Activated CD8-positive, alpha-beta memory T cell treated with anti-CD3 and anti-CD28 coated beads for 4 hours (primary cell): ENCODE measurements at regions not wholly inside any gene's neighbourhood (a gene's known extent, or its start where the extent isn't known, plus 50 kb on each side); places are given as distances from the start of the nearest gene placed in this dataset.

Experiments
- DNase-seq, 2 donors: peaks; one replicate each; pipeline ENCODE4 v3.0.0-alpha.2; 2020; ENCODE audit warnings: low read depth in 2 of 2

- no peak for DNase-seq
Observed at GRCh38 chr18:78769502-78770105, 210.0 kb upstream of the SALL3 start.

- DNase-seq, result no peak
Observed at GRCh38 chr18:78770139-78770822, 209.3 kb upstream of the SALL3 start.

GRCh38 chr18:78770823-78771139 lies 208.8 kb upstream of the SALL3 start:
- no peak for DNase-seq

GRCh38 chr18:78771496-78772359 lies 207.9 kb upstream of the SALL3 start:
- no peak for DNase-seq

- no peak for DNase-seq
Observed at GRCh38 chr18:78772360-78773302, 207.0 kb upstream of the SALL3 start.

GRCh38 chr18:78773303-78773755 lies 206.3 kb upstream of the SALL3 start:
- DNase-seq, result no peak

- DNase-seq, result no peak
Observed at GRCh38 chr18:78773819-78774218, 205.8 kb upstream of the SALL3 start.

GRCh38 chr18:78774741-78775141 lies 204.9 kb upstream of the SALL3 start:
- DNase-seq, result no peak

- no peak for DNase-seq
Observed at GRCh38 chr18:78776151-78776550, 203.5 kb upstream of the SALL3 start.

- DNase-seq, result no peak
Observed at GRCh38 chr18:78776706-78777285, 202.8 kb upstream of the SALL3 start.

- no peak for DNase-seq
Observed at GRCh38 chr18:78777992-78778391, 201.6 kb upstream of the SALL3 start.

- DNase-seq, result no peak
Observed at GRCh38 chr18:78778651-78779050, 201.0 kb upstream of the SALL3 start.

- DNase-seq, result no peak
Observed at GRCh38 chr18:78779996-78780718, 199.5 kb upstream of the SALL3 start.

GRCh38 chr18:78780719-78781600 lies 198.7 kb upstream of the SALL3 start:
- no peak for DNase-seq

- DNase-seq, result no peak
Observed at GRCh38 chr18:78781601-78781960, 198.0 kb upstream of the SALL3 start.

- no peak for DNase-seq
Observed at GRCh38 chr18:78782951-78783563, 196.6 kb upstream of the SALL3 start.

GRCh38 chr18:78783564-78783960 lies 196.1 kb upstream of the SALL3 start:
- no peak for DNase-seq

- no peak for DNase-seq
Observed at GRCh38 chr18:78784861-78785260, 194.8 kb upstream of the SALL3 start.

- DNase-seq, result no peak
Observed at GRCh38 chr18:78785706-78786105, 193.9 kb upstream of the SALL3 start.
